GM12891 (cell line): ENCODE measurements at regions not wholly inside any gene's neighbourhood (a gene's known extent, or its start where the extent isn't known, plus 50 kb on each side); places are given as distances from the start of the nearest gene placed in this dataset.

Source experiments
- PAX5 ChIP-seq: IDR thresholded peaks from 2 replicates; pipeline ENCODE4 v1.6.1; 2011; ENCODE audit warnings: low read length, moderate library complexity, mild to moderate bottlenecking; ENCODE audit not compliant: insufficient read depth, severe bottlenecking
- POLR2A ChIP-seq: IDR thresholded peaks from 2 replicates; pipeline ENCODE4 v1.6.1; 2011; ENCODE audit warnings: low read depth, low read length, control low read depth
- POLR2AphosphoS5 ChIP-seq: IDR thresholded peaks from 2 replicates; pipeline ENCODE4 v1.6.1; 2011; ENCODE audit warnings: low read depth, low read length, control low read depth
- TAF1 ChIP-seq: IDR thresholded peaks from 2 replicates; pipeline ENCODE4 v1.6.1; 2011; ENCODE audit warnings: low read depth, low read length, control low read depth

DNA sequence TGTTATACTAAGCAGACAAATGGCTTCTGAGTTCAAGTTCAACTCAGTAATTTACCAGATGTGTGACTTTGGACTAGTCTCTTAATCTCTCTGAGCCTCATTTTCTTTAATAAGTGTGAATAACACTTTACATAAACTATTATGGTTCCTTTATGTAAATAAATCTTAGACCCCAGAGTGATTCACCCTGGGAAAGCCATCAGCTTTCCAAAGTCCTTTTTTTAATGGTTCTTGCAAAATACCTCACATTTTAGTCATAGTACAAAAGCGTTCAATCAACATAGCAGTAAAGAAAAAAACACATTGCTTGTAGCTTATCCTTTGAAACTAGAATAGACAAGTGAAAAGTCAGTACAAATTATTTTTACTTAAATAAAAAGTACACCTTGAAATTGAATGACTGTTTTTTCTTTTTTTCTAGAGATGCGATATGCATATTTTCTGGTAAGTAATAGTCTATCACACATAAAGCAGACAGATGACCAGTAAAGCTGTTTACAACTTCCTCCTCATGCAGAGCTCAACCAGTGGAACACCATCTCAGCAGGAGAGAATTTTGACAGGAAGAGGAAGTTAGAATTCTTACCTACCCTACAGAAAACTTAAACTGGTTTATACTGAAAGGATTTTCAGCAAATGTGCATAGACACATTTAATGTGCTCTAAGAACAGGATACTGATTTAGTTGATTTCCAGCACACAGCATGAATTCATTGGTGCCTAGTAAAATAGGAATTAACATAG, 123.0 kb upstream of the AGBL1 start:
- no peak for TF ChIP-seq POLR2AphosphoS5
- TF ChIP-seq POLR2A, result no peak
- TF ChIP-seq TAF1, result no peak
- TF ChIP-seq PAX5, result no peak
